Left lung (tissue), 4 donors: ENCODE measurements at regions not wholly inside any gene's neighbourhood (a gene's known extent, or its start where the extent isn't known, plus 50 kb on each side); places are given as distances from the start of the nearest gene placed in this dataset.

Experiments
- ATAC-seq: fragments of 200-7000 bp; cut with Tn5 transposase; one replicate; pipeline ENCODE4 v1.9.1; 2020; ENCODE audit warnings: moderate library complexity
- DNase-seq, 4 donors: peaks; one replicate each; pipeline ENCODE4 v3.0.0-alpha.2; 2013 to 2020
- H3K27ac ChIP-seq, 2 donors: fragments of 200-600 bp; sonication (generic) in 1 of 2; one replicate each; pipeline versions ENCODE4 v1.5.0 to v1.8.0; 2020 to 2021
- H3K27me3 ChIP-seq, 2 donors: fragments of 200-600 bp; sonication (generic) in 1 of 2; one replicate each; pipeline versions ENCODE4 v1.5.0 to v1.8.0; 2020 to 2021
- H3K36me3 ChIP-seq, 2 donors: fragments of 200-600 bp; sonication (generic) in 1 of 2; one replicate each; pipeline versions ENCODE4 v1.5.0 to v1.8.0; 2020 to 2021
- H3K4me1 ChIP-seq, 2 donors: fragments of 200-600 bp; one replicate each; pipeline ENCODE4 v1.8.0; 2021
- H3K4me3 ChIP-seq, 2 donors: fragments of 200-600 bp; sonication (generic) in 1 of 2; one replicate each; pipeline versions ENCODE4 v1.5.0 to v1.8.0; 2020 to 2021; ENCODE audit warnings: mild to moderate bottlenecking in 1 of 2
- H3K9me3 ChIP-seq, 2 donors: fragments of 200-600 bp; sonication (generic) in 1 of 2; one replicate each; pipeline versions ENCODE4 v1.5.0 to v1.8.0; 2020 to 2021
- intact Hi-C, 2 donors: fragments of 100-400 bp; cut with DNase I; formaldehyde crosslinking; loops; one replicate each; pipeline versions ENCODE4 v1.11.2 to v1.14.2; 2022
- TF ChIP-seq, protein P1 (sequence below), 2 donors: fragments of 200-600 bp; sonication (generic) in 1 of 2; IDR thresholded peaks; one replicate each; pipeline versions ENCODE4 v1.5.0 to v1.8.0; 2021; ENCODE audit warnings: antibody characterized with exemption in 2 of 2
- donor health status: DM: no; HTN: yes; CAD: no.
- donor health status: DM: no; HTN: no; CAD: no.

- DNase-seq (no peak), ATAC-seq (no peak)
- H3K9me3 ChIP-seq = peaks cover 0 to 9% of the 10 kb centered on the region in 2 donors
- H3K27ac ChIP-seq = no peak overlapping the region
- no peaks in the 10 kb centered on the region for H3K27me3 ChIP-seq
- no peak overlapping the region for H3K4me3 ChIP-seq
- H3K4me1 ChIP-seq = no peaks in the 10 kb centered on the region
- intact Hi-C loops = no loop called here
- TF ChIP-seq, protein P1, sequence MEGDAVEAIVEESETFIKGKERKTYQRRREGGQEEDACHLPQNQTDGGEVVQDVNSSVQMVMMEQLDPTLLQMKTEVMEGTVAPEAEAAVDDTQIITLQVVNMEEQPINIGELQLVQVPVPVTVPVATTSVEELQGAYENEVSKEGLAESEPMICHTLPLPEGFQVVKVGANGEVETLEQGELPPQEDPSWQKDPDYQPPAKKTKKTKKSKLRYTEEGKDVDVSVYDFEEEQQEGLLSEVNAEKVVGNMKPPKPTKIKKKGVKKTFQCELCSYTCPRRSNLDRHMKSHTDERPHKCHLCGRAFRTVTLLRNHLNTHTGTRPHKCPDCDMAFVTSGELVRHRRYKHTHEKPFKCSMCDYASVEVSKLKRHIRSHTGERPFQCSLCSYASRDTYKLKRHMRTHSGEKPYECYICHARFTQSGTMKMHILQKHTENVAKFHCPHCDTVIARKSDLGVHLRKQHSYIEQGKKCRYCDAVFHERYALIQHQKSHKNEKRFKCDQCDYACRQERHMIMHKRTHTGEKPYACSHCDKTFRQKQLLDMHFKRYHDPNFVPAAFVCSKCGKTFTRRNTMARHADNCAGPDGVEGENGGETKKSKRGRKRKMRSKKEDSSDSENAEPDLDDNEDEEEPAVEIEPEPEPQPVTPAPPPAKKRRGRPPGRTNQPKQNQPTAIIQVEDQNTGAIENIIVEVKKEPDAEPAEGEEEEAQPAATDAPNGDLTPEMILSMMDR (IDR thresholded peaks at IDR 0.05) = no peak
- no peaks in the 10 kb centered on the region for H3K36me3 ChIP-seq
Measured at GRCh38 chr3:89841041-89841440, 733.6 kb downstream of the EPHA3 start.

GRCh38 chr3:89845053-89845452, 737.6 kb downstream of the EPHA3 start:
- H3K4me3 ChIP-seq = no peak overlapping the region
- H3K27me3 ChIP-seq = no peaks in the 10 kb centered on the region
- ATAC-seq = no peak
- DNase-seq = no peak
- no peaks in the 10 kb centered on the region for H3K36me3 ChIP-seq
- H3K9me3 ChIP-seq = no peaks in the 10 kb centered on the region
- intact Hi-C loops = no loop called here
- no peak overlapping the region for H3K27ac ChIP-seq
- no peaks in the 10 kb centered on the region for H3K4me1 ChIP-seq
- TF ChIP-seq, protein P1 (IDR thresholded peaks at IDR 0.05) = no peak

DNA sequence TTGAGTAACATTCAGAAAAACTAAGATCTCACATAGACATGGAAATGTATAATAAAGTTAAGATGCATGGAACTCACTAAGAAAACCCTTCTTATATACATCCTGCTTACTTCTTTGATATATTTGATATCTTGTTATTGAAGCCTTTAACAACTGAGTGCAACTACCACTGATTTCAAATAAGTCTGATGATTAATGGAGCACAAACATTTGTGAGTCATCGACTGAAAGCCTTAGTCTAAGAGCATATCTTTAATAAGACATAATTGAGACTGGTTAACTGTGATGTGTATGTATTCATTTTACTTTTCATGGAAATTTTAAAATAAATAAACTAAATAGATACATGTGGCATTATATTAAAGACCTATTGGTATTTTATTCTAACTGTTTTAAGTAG, 740.5 kb downstream of the EPHA3 start:
- DNase-seq (no peak), ATAC-seq (no peak)
- Histone ChIP-seq H3K4me1 (no peaks in the 10 kb centered on the region), H3K27ac (no peak overlapping the region), H3K36me3 (no peaks in the 10 kb centered on the region), H3K4me3 (no peak overlapping the region), H3K27me3 (no peaks in the 10 kb centered on the region), H3K9me3 (no peaks in the 10 kb centered on the region)
- TF ChIP-seq, protein P1 (IDR thresholded peaks at IDR 0.05) = no peak
- intact Hi-C loops = no loop called here

DNA sequence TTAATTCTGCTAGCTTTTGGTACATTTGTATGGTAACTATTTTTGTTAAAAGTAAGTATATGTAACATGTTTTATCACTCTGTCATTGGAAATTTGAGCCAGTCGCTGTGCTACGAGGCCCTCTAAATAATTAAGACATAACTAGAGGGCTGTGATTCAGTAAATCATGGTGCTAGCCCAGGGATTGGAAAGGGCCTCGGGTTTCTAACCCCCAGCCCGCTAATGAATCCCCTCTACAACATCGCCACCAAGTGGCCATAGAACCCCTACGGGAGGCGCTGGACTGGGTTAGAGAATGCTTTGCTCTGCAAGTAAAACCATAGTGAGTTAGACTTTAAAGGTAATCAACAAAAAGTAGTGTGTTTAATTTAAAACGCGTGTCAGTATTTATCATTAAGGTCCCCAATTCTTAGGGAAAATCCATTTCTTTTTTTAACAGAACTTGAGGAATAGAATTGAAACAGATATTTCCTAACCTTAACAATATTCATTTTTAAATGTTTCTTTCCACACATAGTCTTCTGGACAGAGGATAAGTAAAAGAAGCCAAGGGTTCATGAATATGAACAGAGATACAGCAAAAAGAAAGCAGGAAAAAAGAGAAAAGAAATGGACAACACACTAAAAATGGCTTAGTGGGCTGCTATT, 744.7 kb downstream of the EPHA3 start:
- ATAC-seq (peak; percentile 61), DNase-seq (peak in 2 of 4 donors; percentile 16 to 48)
- TF ChIP-seq, protein P1 (IDR thresholded peaks at IDR 0.05) = no peak
- H3K27ac ChIP-seq = no peak overlapping the region
- H3K9me3 ChIP-seq = no peaks in the 10 kb centered on the region
- no peak overlapping the region for H3K4me3 ChIP-seq
- intact Hi-C loops = no loop called here
- H3K27me3 ChIP-seq = no peaks in the 10 kb centered on the region
- no peaks in the 10 kb centered on the region for H3K4me1 ChIP-seq
- H3K36me3 ChIP-seq = no peaks in the 10 kb centered on the region

DNA sequence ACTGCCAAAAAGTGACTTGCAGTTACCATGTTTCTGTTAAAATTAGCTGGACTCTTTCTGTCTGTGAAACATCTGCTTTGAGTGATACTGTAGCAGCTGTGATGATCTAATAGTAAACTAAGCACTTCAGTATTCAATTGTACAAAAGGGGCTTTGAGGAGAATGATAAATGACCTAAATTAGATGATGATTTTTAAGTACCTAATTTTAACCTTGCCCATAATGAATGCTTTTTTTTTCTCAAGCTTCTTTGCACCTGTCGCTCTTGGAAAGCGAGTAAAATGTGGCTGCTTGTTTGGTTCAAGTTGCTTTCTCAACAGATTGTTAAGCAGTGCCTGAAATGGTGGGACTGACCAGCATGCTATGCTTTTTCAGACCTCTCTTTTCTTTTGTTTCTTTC, 752.3 kb downstream of the EPHA3 start:
- Histone ChIP-seq H3K27ac (no peak overlapping the region), H3K9me3 (peaks cover 3 to 6% of the 10 kb centered on the region in 2 donors), H3K36me3 (no peaks in the 10 kb centered on the region), H3K4me3 (no peak overlapping the region), H3K27me3 (no peaks in the 10 kb centered on the region), H3K4me1 (no peaks in the 10 kb centered on the region)
- intact Hi-C loops = no loop called here
- no peak for DNase-seq
- ATAC-seq = no peak
- TF ChIP-seq, protein P1 (IDR thresholded peaks at IDR 0.05) = no peak
